ENCODE measurements at regions not wholly inside any gene's neighbourhood (a gene's known extent, or its start where the extent isn't known, plus 50 kb on each side); places are given as distances from the start of the nearest gene placed in this dataset.

DNA sequence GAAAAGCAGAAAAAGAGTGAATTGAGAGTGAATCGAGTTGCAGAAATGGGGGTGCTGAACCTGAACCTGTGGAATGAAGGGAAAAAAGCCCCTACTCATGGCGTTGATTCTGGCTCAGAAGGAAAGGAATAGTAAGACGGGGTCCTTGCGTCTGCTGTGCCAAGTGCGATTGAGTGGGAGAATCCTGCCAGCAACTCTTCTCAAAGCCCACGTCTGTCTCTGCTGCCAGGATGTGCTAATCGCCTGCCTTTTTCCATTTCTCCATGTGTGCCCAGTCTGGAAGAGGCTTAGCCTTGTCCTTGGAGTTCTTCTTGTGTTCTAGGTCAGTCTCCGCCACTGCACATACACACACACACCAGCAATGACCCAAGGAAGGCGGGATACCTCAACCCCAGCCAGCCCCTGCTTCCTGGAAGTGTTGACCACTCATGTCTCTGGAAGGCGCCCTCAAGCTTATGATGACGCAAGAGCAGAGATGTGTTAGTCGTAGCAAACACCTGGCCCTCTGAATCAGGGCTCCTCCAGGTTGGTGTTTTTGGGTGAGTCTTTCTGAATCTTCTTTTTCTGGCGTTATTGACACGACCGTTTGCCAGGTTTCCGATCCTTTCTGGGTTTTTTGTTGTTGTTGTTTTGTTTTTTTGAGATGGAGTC is 262.4 kb upstream of the PROK2 start:
- no peaks in the 10 kb centered on the region for H3K36me3 ChIP-seq (ENCODE audit: control insufficient read depth in 2 of 4, insufficient read depth in 4 of 4, low read length in 3 of 4)
- H3K27me3 ChIP-seq (replicated peaks in 1 of 4; ENCODE audit: control insufficient read depth in 3 of 4, extremely low read depth in 1 of 4, insufficient read depth in 3 of 4, low read length in 3 of 4), result no peaks in the 10 kb centered on the region
- no peak overlapping the region for H3K4me3 ChIP-seq (ENCODE audit: extremely low read depth in 1 of 4, insufficient read depth in 2 of 4, low read depth in 3 of 4, low read length in 4 of 4)
- H2BK120ac ChIP-seq (replicated peaks; ENCODE audit: low read depth, low read length), result no peak overlapping the region
- no peak overlapping the region for H3K18ac ChIP-seq (ENCODE audit: extremely low read depth, low read length)
- no peaks in the 10 kb centered on the region for H3K79me2 ChIP-seq (ENCODE audit: control insufficient read depth in 1 of 2, insufficient read depth in 2 of 2, low read length in 2 of 2)
- 0 out of 2 replicates have a peak overlapping the region, but pooled peaks have one; percentile 12 for H2BK15ac ChIP-seq (ENCODE audit: low read length)
- 90 to 100% methylated on average over 1 to 15 of the region's 16 CpGs for WGBS, 2 experiments (ENCODE audit: extremely low coverage in 1 of 2, insufficient coverage in 1 of 2, insufficient read length in 1 of 2, insufficient replicate concordance in 2 of 2, low coverage in 1 of 2, low lambda C conversion rate in 2 of 2, missing lambda C conversion rate in 1 of 2)
- no peak overlapping the region for H3K4me2 ChIP-seq (ENCODE audit: insufficient read depth in 1 of 2, low read depth in 2 of 2, low read length in 2 of 2)
- no peaks in the 10 kb centered on the region for H3K4me1 ChIP-seq (replicated peaks in 1 of 4; ENCODE audit: control insufficient read depth in 3 of 4, insufficient read depth in 4 of 4, low read length in 3 of 4)
- no peak overlapping the region for H4K91ac ChIP-seq (replicated peaks; ENCODE audit: insufficient read length, low read length)
- 0 out of 2 replicates have a peak, but pooled peaks have one; percentile 46 for TF ChIP-seq CEBPB (IDR thresholded peaks at IDR 0.05; ENCODE audit: low read depth, low read length)
- no peak for TF ChIP-seq TCF12 (IDR thresholded peaks at IDR 0.05; ENCODE audit: low read depth, low read length)
- no peak for TF ChIP-seq POLR2AphosphoS5 (IDR thresholded peaks at IDR 0.05; ENCODE audit: low read depth, low read length)
- no peak for TF ChIP-seq SRF (IDR thresholded peaks at IDR 0.05; ENCODE audit: low read depth, low read length)
- TF ChIP-seq CHD1 (IDR thresholded peaks at IDR 0.05; ENCODE audit: low read depth, low read length), result no peak
- H2AFZ ChIP-seq (ENCODE audit: low read length), result 0 out of 2 replicates have a peak overlapping the region, but pooled peaks have one; percentile 44
- no peak overlapping the region for H3K27ac ChIP-seq (ENCODE audit: low read depth, low read length)
- H3K9me3 ChIP-seq (ENCODE audit: insufficient read depth in 2 of 2, low read depth in 1 of 2, low read length in 1 of 2), result no peaks in the 10 kb centered on the region
- no peak overlapping the region for H4K5ac ChIP-seq (ENCODE audit: insufficient read length, low read depth, low read length)
- no peak overlapping the region for H2BK20ac ChIP-seq (ENCODE audit: low read length)
- H4K20me1 ChIP-seq (replicated peaks in 1 of 2; ENCODE audit: control insufficient read depth in 1 of 2, insufficient read depth in 2 of 2, low read length in 2 of 2), result no peaks in the 10 kb centered on the region
- DNase-seq (ENCODE audit: low read depth in 1 of 2, low spot score in 2 of 2) (no peak), FAIRE-seq (no peak)
- no peak overlapping the region for H3K4ac ChIP-seq (replicated peaks; ENCODE audit: insufficient read length, low read depth, low read length)
- H3K9ac ChIP-seq (replicated peaks in 1 of 4; ENCODE audit: extremely low read depth in 1 of 4, low read depth in 3 of 4, low read length in 3 of 4), result no peak overlapping the region
- no peaks in the 10 kb centered on the region for H3K23me2 ChIP-seq (ENCODE audit: low read depth, low read length)
- H4K8ac ChIP-seq (ENCODE audit: extremely low read depth, insufficient read depth, low read length), result no peak overlapping the region; the same call in 1 of the 2 replicates
- H3K79me1 ChIP-seq (ENCODE audit: low read depth, low read length), result no peaks in the 10 kb centered on the region
- H2AK5ac ChIP-seq (ENCODE audit: low read depth, low read length), result no peak overlapping the region
- no peak overlapping the region for H2BK5ac ChIP-seq (ENCODE audit: low read depth, low read length)
- no peak overlapping the region for H3K23ac ChIP-seq (ENCODE audit: insufficient read length)
- H3K56ac ChIP-seq (replicated peaks; ENCODE audit: insufficient read length, low read depth, low read length), result no peak overlapping the region
- CTCF ChIA-PET (ENCODE audit: partially characterized antibody), result interaction anchor here (1.2 kb wide), 1 partner anchor 97 kb away, joined by 3 read pairs; no protein-coding TSS in a partner anchor
- H3K14ac ChIP-seq (ENCODE audit: insufficient read length), result no peak overlapping the region
- POLR2A ChIA-PET (ENCODE audit: partially characterized antibody), result no interaction called here
- H2BK12ac ChIP-seq (ENCODE audit: low read depth, low read length), result no peak overlapping the region

Measured in H1 (cell line).